ENCODE measurements at regions not wholly inside any gene's neighbourhood (a gene's known extent, or its start where the extent isn't known, plus 50 kb on each side); places are given as distances from the start of the nearest gene placed in this dataset.

DNA sequence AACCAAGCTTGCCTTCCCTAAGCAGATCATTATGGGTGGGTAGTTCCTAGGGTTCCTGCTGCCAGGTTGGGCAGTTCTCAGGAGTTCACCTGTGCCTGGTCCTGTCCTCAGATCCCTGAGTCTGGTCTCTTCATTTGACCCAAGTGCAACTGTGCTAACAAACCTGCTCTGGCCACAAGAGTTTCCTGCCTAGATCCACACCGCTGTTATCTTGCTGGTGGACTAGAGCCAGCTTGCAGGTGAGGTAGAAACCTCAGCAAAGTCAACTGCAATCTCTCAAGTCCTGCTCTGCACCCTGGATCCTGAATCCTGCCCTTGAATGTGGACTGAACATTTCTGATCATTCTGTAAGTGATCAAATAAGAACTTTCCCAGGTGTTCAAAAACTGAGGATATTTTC is 191.8 kb upstream of the LRFN2 start:
- no peak overlapping the region for H3K4me3 ChIP-seq
- no peaks in the 10 kb centered on the region for H3K27me3 ChIP-seq
- H3K27ac ChIP-seq: no peak overlapping the region
- peaks cover 0 to under 1% (median 0%) of the 10 kb centered on the region in 4 donors for H3K9me3 ChIP-seq
- no peak for TF ChIP-seq EP300 (IDR thresholded peaks at IDR 0.05)
- no peak for TF ChIP-seq POLR2AphosphoS5 (IDR thresholded peaks at IDR 0.05)
- no peak for TF ChIP-seq POLR2A (IDR thresholded peaks at IDR 0.05)
- TF ChIP-seq CTCF (IDR thresholded peaks at IDR 0.05): no peak
- ATAC-seq (ENCODE audit: low FRiP score in 2 of 2) (no peak), DNase-seq (no peak)
- WGBS, 2 donors: 67% methylated on average over 1 of the region's 1 CpG; no CpG with 5 or more reads in 1 of the 2 donors
- no peaks in the 10 kb centered on the region for H3K36me3 ChIP-seq
- no peaks in the 10 kb centered on the region for H3K4me1 ChIP-seq

DNA sequence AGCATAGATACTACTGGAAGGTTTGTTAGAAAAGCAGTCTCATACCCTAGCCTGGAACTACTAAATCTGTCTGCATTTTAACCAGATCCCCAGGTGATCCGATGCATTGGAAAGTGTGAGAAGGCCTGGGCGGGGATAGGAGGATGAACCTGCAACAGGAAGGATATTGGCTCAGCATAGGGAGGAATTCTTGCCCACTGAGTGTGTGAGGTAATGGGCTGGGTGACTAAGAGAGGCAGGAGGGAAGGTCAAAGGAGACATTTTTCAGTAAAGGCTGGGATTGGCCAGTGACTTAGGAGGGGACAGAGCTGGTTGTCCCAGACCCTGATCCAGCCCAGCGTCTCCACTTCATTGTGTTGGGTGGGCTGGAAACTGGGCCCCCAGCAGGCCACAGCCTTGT is 191.0 kb upstream of the LRFN2 start:
- ATAC-seq (ENCODE audit: low FRiP score in 2 of 2): no peak

GRCh38 chr6:40774932-40775331 is 187.8 kb upstream of the LRFN2 start:
- H3K27me3 ChIP-seq: no peaks in the 10 kb centered on the region
- H3K27ac ChIP-seq: no peak overlapping the region
- H3K4me3 ChIP-seq: no peak overlapping the region
- DNase-seq (no peak), ATAC-seq (ENCODE audit: low FRiP score in 2 of 2) (no peak)
- no peaks in the 10 kb centered on the region for H3K36me3 ChIP-seq
- no peaks in the 10 kb centered on the region for H3K4me1 ChIP-seq
- WGBS, 2 donors: 89 to 100% methylated on average over 1 of the region's 1 CpG
- H3K9me3 ChIP-seq: peaks cover 0 to 4% (median 0%) of the 10 kb centered on the region in 4 donors
- TF ChIP-seq POLR2AphosphoS5 (IDR thresholded peaks at IDR 0.05) (no peak), POLR2A (IDR thresholded peaks at IDR 0.05) (no peak), EP300 (IDR thresholded peaks at IDR 0.05) (no peak), CTCF (IDR thresholded peaks at IDR 0.05) (no peak)

More for the DNA sequence above, 191.0 kb upstream of the LRFN2 start:
- Histone ChIP-seq H3K36me3 (no peaks in the 10 kb centered on the region), H3K27me3 (no peaks in the 10 kb centered on the region), H3K9me3 (peaks cover 0 to 4% (median 0%) of the 10 kb centered on the region in 4 donors), H3K4me3 (no peak overlapping the region), H3K4me1 (no peaks in the 10 kb centered on the region), H3K27ac (no peak overlapping the region)
- no peak for DNase-seq
- 83 to 92% methylated on average over 3 of the region's 3 CpGs for whole genome bisulfite sequencing, 2 donors
- no peak for TF ChIP-seq EP300 (IDR thresholded peaks at IDR 0.05)
- TF ChIP-seq CTCF (IDR thresholded peaks at IDR 0.05): no peak
- no peak for TF ChIP-seq POLR2A (IDR thresholded peaks at IDR 0.05)
- no peak for TF ChIP-seq POLR2AphosphoS5 (IDR thresholded peaks at IDR 0.05)

DNA sequence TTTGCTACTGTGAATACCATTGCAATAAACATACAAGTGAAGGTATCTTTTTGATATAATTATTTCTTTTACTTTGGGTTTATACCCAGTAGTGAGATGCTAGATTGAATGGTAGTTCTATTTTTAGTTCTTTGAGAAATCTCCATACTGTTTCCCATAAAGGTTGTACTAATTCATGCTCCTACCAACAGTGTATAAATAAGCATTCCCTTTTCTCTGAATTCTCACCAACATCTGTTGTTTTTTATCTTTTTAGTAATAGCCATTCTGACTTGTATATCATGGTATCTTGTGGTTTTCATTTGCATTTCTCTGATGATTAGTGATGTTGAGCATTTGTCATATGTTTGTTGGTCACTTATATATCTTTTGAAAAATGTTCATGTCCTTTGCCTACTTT is 183.6 kb upstream of the LRFN2 start:
- H3K4me1 ChIP-seq: no peaks in the 10 kb centered on the region
- no peak for TF ChIP-seq POLR2AphosphoS5 (IDR thresholded peaks at IDR 0.05)
- no peak for TF ChIP-seq EP300 (IDR thresholded peaks at IDR 0.05)
- H3K27ac ChIP-seq: no peak overlapping the region
- H3K9me3 ChIP-seq: peaks cover 0 to 4% (median 0%) of the 10 kb centered on the region in 4 donors
- no peak overlapping the region for H3K4me3 ChIP-seq
- no peaks in the 10 kb centered on the region for H3K36me3 ChIP-seq
- no peak for ATAC-seq (ENCODE audit: low FRiP score in 2 of 2)
- DNase-seq: no peak
- no peaks in the 10 kb centered on the region for H3K27me3 ChIP-seq

DNA sequence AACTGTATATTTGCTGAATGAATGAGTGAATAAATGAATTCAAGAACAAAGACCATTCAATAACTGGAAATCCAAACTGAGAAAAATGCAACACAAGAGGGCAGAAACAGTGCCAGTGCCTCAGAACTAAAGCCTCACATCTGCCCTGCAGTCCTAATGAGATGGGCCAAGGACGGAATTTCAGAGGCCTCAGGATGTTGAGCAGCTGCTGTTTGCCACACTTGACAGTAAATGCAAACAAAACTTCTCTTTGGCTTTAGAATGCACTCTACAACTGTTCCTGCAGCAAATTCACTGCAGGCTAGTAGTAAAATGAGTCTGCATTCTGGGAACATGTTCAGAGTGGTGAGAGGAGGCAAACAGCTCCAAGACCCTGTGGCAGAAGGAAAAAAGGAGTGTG is 177.6 kb upstream of the LRFN2 start:
- 65 to 69% methylated on average over 1 of the region's 1 CpG for WGBS, 2 donors
- no peaks in the 10 kb centered on the region for H3K9me3 ChIP-seq
- no peak overlapping the region for H3K27ac ChIP-seq
- H3K4me1 ChIP-seq: no peaks in the 10 kb centered on the region
- H3K27me3 ChIP-seq: no peaks in the 10 kb centered on the region
- TF ChIP-seq CTCF (IDR thresholded peaks at IDR 0.05): no peak
- no peak overlapping the region for H3K4me3 ChIP-seq
- ATAC-seq (ENCODE audit: low FRiP score in 2 of 2) (no peak), DNase-seq (no peak)
- H3K36me3 ChIP-seq: no peaks in the 10 kb centered on the region
